HG02840 (cell line): ENCODE measurements at regions not wholly inside any gene's neighbourhood (a gene's known extent, or its start where the extent isn't known, plus 50 kb on each side); places are given as distances from the start of the nearest gene placed in this dataset.

ENCODE experiments used
- ATAC-seq: cut with Tn5 transposase; IDR thresholded peaks from one replicate; pipeline ENCODE4 v1.9.1; 2021; ENCODE audit warnings: mild to moderate bottlenecking, moderate library complexity, moderate number of reproducible peaks; ENCODE audit not compliant: unreplicated experiment, low FRiP score

GRCh38 chr5:60285910-60286309, 392.4 kb upstream of the PDE4D start:
- no peak for ATAC-seq

- no peak for ATAC-seq
Observed at GRCh38 chr5:60280943-60281342, 387.4 kb upstream of the PDE4D start.

GRCh38 chr5:60277941-60278340, 384.4 kb upstream of the PDE4D start:
- ATAC-seq, result no peak

GRCh38 chr5:60274747-60275146, 381.2 kb upstream of the PDE4D start:
- no peak for ATAC-seq

GRCh38 chr5:60271517-60271916, 378.0 kb upstream of the PDE4D start:
- no peak for ATAC-seq

- no peak for ATAC-seq
Observed at GRCh38 chr5:60267907-60268306, 374.4 kb upstream of the PDE4D start.

- no peak for ATAC-seq
Observed at GRCh38 chr5:60263346-60263745, 369.8 kb upstream of the PDE4D start.

GRCh38 chr5:60262576-60263295, 369.2 kb upstream of the PDE4D start:
- ATAC-seq, result no peak

GRCh38 chr5:60261732-60262131, 368.2 kb upstream of the PDE4D start:
- no peak for ATAC-seq

GRCh38 chr5:60260658-60261057, 367.1 kb upstream of the PDE4D start:
- no peak for ATAC-seq

- no peak for ATAC-seq
Observed at GRCh38 chr5:60259730-60260129, 366.2 kb upstream of the PDE4D start.

- no peak for ATAC-seq
Observed at GRCh38 chr5:60257596-60258271, 364.2 kb upstream of the PDE4D start.

GRCh38 chr5:60256546-60256945, 363.0 kb upstream of the PDE4D start:
- no peak for ATAC-seq

- ATAC-seq, result peak; percentile 91
Observed at GRCh38 chr5:60248901-60249300, 355.4 kb upstream of the PDE4D start.

- ATAC-seq, result no peak
Observed at GRCh38 chr5:60243713-60244112, 350.2 kb upstream of the PDE4D start.

- ATAC-seq, result no peak
Observed at GRCh38 chr5:60232036-60232795, 338.7 kb upstream of the PDE4D start.

GRCh38 chr5:60230456-60230855, 336.9 kb upstream of the PDE4D start:
- no peak for ATAC-seq

GRCh38 chr5:60229691-60230185, 336.2 kb upstream of the PDE4D start:
- no peak for ATAC-seq

- no peak for ATAC-seq
Observed at GRCh38 chr5:60228676-60229075, 335.1 kb upstream of the PDE4D start.

- no peak for ATAC-seq
Observed at GRCh38 chr5:60226128-60226527, 332.6 kb upstream of the PDE4D start.

- no peak for ATAC-seq
Observed at GRCh38 chr5:60223342-60223741, 329.8 kb upstream of the PDE4D start.
